ENCODE measurements at regions not wholly inside any gene's neighbourhood (a gene's known extent, or its start where the extent isn't known, plus 50 kb on each side); places are given as distances from the start of the nearest gene placed in this dataset.

DNA sequence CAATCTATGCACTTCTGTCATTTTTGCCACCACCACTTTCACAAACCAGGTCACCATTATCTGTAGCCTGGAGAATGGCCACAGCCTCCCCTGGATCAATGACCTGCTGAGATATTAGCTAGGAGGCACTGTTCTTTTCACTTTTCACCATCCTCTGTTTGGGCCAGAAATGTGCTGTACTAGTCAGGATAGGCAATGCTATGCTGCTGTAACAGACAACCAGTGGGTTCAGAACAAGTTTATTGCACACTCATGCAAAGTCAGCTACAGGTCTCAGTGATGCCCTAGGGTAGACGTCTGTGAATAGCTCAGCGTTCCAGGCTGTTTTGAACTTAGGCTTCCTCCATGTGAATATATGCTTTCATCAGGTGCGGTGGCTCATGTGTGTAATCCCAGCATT, 231.5 kb downstream of the SUDS3 start:
- no peak for DNase-seq (ENCODE audit: low read depth)

DNA sequence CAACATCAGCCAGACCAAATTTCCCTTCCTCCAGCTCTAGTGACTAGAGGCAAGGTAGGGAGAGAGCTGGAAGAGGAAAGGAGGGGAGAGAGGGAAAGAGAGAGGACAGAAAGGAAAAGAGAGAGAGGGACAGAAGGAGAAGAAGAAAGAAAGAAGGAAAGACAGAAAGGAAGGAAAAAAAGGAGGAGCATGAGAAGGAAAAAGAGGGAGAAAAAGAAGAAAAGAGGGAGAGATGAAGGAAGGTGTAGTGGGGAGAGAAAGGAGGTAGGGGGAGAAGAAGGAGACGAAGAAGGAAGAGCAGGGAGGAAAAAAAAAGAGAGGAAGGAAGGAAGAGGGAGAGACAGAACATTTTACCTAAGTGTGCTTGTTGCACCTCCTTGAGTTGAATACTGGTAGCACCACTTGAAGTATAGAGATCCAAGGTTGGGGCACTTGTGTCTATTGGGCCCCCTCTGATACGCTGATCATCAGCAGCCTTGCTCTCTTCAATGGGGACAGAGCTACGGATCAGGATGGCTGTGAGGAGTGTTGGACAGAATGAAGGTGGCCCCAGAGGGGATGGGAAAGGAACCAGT, 232.5 kb downstream of the SUDS3 start:
- DNase-seq (ENCODE audit: low read depth) = no peak

DNA sequence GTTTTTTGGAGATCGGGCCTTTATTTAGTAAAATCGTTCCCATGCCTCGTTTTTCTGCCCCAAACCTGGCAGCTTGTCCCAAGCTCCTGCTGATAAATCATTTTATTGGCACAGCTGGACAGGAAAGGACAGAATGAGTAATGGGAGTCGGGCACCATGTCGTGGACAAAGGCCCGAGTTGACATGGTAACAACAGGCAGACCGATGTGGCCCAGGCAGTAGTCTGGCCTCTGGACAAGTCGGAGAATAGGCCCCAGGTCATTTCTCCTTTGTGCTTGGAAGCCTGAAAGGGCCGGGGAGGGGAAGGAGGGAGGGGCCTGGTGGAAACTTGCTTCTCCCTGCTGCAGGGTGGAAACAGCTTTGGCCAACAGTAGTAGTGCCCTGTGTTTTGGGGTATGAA, 234.9 kb downstream of the SUDS3 start:
- DNase-seq (ENCODE audit: low read depth) = no peak

DNA sequence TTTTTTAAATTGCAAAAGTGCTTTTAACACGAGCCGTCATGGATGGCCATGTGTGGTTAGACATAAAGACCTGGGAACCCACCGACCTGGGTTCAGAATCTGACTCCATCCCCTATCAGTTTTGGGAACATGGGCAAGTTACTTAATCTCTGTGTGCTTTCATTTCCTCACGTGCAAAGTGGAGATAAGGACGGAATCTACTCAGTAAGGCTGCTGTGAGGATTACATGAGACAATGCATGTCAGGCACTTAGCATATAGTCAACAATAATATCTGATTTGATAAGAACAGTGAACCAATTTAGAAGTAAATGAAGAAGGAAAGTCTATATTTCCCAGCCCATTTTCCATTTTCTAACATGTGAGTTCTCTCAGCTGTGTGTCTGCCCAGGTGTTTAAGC, 235.4 kb downstream of the SUDS3 start:
- DNase-seq (ENCODE audit: low read depth) = no peak

DNA sequence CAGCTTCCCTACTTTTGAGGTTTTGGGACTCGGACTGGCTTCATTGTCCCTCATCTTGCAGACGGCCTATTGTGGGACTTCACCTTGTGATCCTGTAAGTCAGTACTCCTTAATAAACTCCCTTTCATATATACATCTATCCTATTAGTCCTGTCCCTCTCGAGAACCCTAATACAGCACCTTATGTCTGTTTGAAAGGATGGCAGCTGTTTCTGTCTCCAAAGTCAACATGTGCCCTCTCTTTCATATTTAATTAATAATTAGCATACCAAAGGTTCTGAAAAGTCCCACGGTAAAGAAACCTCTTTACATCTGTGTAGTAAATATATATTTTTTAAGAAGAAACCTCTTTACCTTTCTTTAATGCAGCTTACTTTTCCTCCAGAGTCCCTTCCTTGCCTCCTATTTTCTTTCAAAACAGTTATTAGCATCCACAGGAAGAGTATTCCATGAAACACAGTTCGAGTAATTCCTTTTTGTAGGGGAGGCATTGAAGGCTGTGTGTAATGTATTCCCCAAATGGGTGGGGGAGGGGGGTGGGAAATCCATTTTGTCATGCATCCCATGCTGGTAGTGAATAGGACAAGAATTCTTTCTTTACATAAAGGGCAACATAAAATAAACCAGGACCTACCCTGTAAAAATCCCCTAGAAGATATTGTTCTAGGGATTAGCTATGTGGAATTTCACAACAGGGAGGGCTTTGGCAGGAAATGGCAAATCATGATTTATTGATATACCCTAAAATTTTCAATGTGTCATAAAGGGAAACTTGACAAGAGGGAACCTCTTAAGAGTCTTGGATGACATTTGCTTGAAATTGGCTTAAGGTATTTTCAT, 241.5 kb downstream of the SUDS3 start:
- no peak for DNase-seq (ENCODE audit: low read depth)

DNA sequence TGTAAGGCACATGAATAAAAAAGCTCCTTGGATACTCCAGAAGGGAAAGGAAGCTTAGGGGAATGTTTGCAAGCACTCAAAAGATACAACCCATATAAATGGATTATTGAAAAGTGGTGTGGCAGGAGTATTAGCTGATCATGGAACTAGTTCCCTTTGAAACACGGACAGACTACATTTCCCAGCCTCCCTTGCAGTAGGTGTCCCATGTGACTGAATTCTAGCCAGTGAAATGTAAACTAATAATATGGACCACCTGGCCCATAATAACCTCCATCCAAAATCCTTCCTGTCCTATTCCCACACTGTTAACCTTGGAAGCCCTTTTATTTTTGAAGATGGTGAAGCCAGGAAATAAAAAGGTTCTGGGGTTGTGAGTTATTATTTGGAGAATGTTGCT, 242.3 kb downstream of the SUDS3 start:
- no peak for DNase-seq (ENCODE audit: low read depth)

DNA sequence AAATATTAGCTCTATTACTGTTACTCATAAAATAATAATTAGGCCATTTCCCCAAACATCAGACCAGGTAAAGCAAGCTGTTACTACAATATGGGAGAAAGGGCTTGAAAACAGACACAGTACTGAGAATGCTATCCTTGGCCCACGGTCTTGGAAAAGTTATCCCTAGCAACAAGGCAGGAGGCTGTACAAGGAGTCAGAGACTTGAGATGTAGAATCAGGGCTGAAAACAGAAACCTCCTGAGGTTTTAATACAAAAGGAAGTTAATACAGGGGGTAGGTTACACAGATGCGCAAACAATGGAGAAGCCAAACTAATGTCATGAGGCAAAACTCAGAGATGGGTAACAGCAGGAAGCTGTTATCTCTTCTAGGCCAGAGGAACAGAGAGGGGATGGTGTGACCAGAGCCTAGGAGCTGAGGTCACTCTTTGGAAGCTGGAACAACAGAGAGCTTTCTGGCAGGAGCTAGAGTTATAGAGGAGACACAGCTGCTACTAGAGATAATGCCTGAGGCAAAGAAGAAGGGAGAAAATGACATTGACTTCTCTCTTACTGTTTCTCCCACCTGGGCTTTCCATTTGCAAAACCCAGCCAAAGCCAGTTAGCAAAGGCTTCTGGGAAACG, 248.8 kb downstream of the SUDS3 start:
- DNase-seq (ENCODE audit: low read depth) = no peak

DNA sequence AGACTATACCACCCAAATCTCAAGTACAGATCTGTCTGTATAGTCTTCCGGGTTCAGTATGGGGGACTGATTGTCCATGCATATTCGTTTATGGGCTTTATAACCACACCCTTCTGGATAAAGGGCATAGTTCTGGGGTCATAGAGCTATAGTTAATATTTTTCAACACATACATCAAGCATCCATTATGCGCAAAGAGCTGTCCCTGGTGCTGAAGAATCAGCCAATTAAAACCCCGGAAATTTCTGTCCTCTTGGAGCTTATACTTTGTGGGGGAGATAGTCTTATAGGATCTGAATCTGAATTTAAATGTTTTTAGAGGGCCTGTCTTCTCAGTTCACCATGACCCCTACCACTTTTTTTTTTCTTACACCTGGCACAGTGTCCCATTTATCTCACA, 256.7 kb downstream of the SUDS3 start:
- no peak for DNase-seq (ENCODE audit: low read depth)

DNA sequence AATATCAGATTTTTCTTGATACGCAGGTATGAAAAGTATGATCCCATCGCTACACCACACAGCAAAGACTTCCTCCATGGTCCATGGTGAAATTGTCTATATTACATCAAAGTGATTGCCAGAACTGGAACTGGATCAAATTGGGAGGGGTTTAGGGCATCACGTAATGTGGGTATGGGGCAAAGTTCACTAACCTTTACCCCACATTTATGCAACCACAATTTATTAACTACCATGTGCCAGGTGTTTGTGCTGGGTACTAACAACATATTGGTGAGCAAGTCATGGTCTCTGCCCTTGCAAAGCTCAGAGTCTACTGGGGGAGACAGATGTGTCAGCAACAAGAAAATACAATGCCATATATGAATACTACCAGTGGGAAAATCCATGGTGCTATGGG, 258.9 kb downstream of the SUDS3 start:
- no peak for DNase-seq (ENCODE audit: low read depth)

DNA sequence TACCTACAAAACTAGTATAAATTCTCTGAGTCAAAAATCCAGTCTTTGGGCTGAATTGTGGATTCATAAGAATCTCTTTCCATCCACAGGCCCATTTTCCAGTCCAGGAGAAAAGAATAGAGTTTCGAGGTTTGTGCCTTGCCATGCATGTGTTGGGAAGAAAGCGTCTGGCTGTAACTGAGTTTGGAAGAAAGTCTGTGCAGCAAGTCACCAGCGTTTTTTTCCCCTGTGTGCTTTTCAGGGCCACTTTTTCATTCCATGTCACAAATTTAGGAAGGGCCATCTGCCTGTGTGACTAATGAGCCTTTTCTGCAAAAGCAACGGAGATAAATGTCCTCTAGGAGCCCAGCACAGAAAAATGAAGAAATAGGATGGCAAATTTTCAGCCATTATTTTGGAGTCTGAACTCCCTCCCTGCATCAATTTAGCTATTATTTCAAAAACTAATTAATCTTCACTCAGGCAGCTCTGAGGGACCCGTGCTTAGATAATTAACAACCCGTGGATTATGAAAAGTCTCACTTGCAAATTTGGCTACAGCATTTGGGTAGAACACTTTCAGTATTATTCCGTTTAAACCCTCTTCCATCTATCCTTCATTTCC, 261.5 kb downstream of the SUDS3 start:
- no peak for DNase-seq (ENCODE audit: low read depth)

DNA sequence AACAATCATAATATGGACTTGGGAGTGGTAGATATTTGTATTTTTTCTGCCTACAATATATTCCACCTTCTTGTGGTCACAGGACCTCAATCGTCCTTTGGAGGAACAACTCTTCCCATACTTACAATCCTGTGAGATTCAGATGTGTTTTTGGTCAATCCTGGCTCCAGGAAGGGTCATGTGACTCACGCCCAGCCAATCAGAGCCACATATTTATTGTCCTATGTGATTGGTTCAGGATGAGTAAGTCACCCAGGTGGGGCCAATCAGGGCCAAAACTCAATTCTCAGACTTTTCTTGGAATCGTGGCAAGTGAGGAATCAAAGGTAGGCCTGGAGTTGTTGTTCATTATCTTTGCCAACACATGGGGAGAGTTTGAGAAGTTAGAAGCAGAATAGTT, 264.9 kb downstream of the SUDS3 start:
- DNase-seq (ENCODE audit: low read depth) = no peak

DNA sequence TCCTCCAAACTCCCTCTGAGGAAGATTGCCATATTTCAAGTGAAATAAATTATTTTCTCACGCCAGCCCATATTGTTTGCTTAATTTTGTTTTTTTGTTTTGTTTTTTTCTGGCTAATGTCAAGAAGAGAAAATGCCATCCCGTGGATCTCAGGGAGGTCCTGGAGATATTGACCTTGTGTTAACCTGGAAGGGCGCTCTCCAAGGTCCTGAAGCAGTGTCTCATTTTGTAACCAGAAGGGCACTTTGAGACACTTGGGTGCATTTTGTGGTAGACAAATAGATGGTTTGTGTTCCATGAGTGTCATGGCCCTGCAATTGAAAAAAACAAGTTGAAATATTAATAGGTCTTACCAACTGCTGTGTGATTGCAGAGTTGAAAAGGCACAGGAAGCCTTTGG, 268.9 kb downstream of the SUDS3 start:
- no peak for DNase-seq (ENCODE audit: low read depth)

DNA sequence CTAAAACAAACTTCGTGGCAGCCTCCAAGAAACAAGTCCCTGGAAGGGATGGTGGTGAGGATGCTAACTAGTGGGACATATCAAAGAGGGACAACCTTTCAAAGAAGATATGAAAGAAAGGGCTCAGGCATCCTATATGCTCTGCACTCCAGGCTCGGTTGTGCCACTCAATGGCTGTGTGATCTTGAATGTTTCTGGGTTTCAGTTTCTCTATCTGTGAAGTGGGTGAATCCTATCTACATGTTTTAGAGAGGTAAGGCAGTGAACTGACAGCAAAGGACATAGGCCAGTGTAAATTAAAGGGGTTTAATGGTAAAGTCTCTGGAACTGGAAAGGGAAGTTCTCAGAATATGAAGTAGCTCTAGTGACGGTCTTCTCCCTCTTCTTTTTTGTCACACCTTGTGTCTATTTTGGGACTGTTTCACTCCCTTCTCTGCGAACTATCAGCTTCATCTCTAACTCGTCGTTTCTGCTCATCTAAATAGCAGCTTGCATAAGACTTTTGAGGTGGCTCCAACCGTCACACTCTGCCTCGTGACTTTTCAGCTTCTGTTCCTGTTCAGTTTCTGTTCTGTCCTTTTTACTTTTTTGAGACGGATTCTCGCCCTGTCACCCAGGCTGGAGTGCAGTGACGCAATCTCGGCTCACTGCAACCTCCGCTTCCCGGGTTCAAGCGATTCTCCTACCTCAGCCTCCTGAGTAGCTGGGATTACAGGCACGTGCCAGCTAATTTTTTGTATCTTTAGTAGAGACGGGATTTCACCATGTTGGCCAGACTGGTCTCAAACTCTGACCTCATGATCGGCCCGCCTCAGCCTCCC, 273.6 kb downstream of the SUDS3 start:
- DNase-seq (ENCODE audit: low read depth) = no peak

DNA sequence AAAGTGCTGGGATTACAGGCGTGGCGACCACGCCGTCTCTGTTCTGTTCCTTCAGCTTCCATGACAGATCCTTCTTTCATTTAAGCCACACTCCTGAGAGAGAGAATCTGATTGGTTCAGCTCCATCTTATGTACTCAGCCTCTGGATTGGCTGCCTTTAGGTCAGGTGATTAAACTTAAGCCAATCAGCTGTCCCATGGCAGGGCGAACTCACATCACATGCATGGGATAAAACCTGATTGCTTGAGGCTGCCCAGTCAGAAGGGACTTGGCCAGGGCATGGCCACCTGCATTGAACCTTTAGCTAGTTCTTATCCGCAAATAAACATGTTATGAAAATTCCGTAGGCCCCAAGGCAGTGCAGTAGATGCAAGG, 274.2 kb downstream of the SUDS3 start:
- no peak for DNase-seq (ENCODE audit: low read depth)

DNA sequence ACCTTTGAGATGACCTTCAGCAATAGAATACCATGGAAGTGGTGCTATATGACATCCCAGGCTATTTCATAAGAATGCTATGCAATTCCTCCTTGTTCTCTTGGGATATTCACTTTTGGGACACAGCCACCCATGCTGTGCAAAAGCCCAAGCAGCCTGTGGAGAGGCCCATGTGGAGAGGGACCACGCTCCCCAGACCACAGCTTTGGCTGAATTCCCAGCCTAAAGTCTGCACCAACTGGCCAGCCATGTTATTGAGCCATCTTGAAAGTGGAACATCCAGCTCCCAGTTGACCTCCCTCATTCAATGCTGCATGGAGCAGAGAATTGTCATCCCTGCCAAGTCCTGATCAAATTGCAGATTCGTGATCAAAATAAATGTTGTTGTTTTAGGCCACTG, 275.1 kb downstream of the SUDS3 start:
- DNase-seq (ENCODE audit: low read depth) = no peak

DNA sequence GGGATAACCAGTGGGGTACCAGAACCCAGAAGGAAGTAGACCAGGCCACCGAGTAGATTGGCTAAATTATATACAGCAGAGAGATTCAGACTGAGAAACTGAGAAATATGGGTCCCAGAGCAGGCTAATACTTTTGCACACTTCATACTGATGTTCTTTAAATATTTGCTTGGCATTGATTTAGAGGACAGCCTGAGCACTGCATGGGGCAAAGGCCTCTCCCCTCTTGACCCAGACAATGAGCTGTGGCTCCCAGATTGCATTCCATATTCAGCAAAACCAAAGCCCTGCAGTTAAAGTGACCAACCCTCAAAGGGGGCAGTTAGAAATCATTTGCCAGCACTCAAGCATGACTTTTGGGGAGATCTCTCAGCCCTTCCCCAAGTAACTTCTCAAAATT, 279.2 kb downstream of the SUDS3 start:
- no peak for DNase-seq (ENCODE audit: low read depth)

DNA sequence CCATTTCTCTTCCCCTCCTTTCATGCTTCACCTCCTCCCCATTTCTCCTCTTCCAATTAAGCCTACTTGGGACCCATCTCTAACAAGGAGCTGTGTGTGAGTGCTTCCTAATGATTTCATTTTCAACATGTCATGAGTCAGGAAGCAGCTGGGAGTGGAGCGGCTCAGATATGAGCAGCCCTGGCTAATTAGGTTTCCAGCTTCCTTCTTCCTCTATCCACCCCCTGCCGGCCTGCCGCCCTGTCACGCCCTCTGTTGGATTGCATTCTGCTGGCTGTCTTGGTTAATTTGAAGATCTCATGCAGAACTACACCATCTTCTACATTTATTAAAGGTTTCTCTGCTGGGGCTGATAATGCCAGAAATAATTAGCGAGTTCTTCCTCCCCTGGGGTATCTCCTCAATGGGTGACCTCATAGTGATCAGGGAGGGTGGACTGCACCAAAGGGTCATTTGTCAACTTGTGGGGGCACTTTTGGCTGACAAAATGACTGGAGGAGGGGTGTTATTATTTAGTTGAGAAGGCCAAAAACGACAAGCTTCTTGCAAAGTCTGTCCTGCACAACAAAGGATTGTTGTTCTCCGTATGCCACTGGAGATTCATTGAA, 300.9 kb upstream of the SRRM4 start:
- DNase-seq (ENCODE audit: low read depth) = no peak

DNA sequence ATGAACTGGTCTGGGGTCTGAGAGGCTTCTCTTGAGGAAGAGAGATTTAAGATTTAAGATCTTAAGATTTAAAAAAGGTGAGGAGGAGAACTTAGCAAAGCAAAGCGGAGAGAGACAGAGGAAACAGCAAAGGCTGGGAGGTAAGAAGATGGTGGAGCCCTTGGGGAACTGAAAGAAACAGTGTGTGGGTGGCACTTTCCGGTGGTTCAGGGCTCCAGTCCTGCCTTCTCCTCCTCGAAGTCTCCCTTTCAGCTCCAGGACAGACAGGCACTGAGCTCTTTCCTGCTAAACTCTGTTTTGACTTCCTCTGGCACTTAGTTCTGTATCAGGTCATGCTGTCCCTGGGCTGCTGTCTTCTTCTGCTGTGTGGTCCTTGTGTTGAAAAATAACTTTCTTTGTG, 298.7 kb upstream of the SRRM4 start:
- no peak for DNase-seq (ENCODE audit: low read depth)

DNA sequence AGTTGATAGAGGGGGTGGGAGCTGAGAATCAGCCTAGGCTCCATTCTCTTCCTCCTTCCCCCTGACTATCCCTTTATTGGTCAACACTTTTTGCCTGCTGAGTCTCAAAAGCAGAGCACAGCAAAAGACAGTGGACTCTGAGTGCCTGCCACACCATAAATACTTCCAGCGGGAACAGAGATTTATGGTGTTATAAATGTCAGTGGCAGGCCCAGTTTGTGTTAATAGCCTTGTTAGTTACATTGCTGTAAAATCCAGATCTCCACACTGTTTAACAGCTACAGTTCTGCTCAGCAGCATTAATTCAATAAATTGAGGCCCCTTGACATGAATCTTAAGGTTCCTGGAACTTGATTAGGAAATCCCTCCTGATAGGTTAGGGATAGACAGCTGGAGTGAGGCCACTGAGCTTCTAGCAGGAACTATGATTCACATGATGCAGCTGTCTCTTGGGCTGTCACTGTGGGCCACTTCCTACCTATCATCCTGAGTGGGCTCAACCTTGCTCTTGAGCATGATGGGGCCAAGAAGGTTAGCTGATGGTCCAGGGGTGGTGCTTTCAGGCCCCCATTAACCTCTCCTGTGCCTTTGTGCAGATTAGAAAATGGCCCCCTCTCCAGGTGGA, 295.2 kb upstream of the SRRM4 start:
- no peak for DNase-seq (ENCODE audit: low read depth)

DNA sequence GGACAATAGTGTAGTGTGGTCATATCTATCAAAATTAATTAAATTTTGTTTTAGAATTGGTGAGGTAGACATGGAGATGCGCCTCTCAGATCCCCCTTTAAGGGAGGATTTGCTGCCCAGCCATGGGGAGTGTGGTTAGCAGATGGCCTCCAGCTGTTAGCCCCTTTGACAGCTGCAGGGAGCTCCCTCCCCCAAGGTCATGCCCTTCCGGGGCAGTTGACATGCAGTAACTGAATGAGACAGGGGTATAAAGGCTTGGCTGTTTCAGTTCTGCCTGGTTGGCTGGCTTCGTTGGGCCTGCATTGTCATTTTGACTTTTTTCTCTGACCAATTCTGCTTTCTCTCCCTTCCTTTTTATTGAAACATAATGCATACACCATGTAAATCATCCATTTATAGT, 291.5 kb upstream of the SRRM4 start:
- no peak for DNase-seq (ENCODE audit: low read depth)

DNA sequence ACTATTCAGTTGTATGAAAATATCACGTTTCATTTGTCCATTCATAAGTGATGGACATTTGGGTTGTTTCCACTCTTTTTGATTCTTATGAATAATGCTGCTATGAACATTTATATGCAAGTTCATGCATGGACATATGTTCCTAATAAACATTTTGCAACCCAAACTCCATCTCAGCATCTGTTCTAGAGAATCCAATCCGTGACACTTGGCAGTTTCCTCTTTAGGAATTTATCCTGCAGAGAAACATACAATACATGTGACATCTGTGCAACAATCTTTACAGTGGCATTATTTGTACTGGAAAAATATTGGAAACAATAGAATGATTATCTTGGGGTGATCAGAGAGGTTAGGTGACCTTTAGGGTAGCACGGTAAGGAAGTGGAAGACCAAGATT, 290.8 kb upstream of the SRRM4 start:
- DNase-seq (ENCODE audit: low read depth) = no peak

Measured in stromal cell of bone marrow (primary cell).